ENCODE measurements at regions not wholly inside any gene's neighbourhood (a gene's known extent, or its start where the extent isn't known, plus 50 kb on each side); places are given as distances from the start of the nearest gene placed in this dataset.

- no peak overlapping the region for H3K27ac ChIP-seq
- no peak for TF ChIP-seq CTCF (conservative IDR thresholded peaks at IDR 0.05)
Observed at GRCh38 chr1:80896781-80897356, 903.9 kb upstream of the ADGRL2 start.

- no peak for TF ChIP-seq CTCF (conservative IDR thresholded peaks at IDR 0.05)
- H3K27ac ChIP-seq, result no peak overlapping the region
Observed at GRCh38 chr1:80894921-80895320, 905.8 kb upstream of the ADGRL2 start.

- no peak for TF ChIP-seq CTCF (conservative IDR thresholded peaks at IDR 0.05)
- H3K27ac ChIP-seq, result no peak overlapping the region
Observed at GRCh38 chr1:80893115-80893514, 907.6 kb upstream of the ADGRL2 start.

- no peak for TF ChIP-seq CTCF (conservative IDR thresholded peaks at IDR 0.05)
- H3K27ac ChIP-seq, result no peak overlapping the region
Observed at GRCh38 chr1:80892539-80892938, 908.2 kb upstream of the ADGRL2 start.

- H3K27ac ChIP-seq, result no peak overlapping the region
- TF ChIP-seq CTCF (conservative IDR thresholded peaks at IDR 0.05), result no peak
Observed at GRCh38 chr1:80891871-80892270, 908.9 kb upstream of the ADGRL2 start.

- TF ChIP-seq CTCF (conservative IDR thresholded peaks at IDR 0.05), result no peak
- no peak overlapping the region for H3K27ac ChIP-seq
Observed at GRCh38 chr1:80882553-80882952, 918.2 kb upstream of the ADGRL2 start.

- TF ChIP-seq CTCF (conservative IDR thresholded peaks at IDR 0.05), result no peak
- no peak overlapping the region for H3K27ac ChIP-seq
Observed at GRCh38 chr1:80878343-80878742, 922.4 kb upstream of the ADGRL2 start.
